Endothelial cell of umbilical vein (primary cell): ENCODE measurements at regions not wholly inside any gene's neighbourhood (a gene's known extent, or its start where the extent isn't known, plus 50 kb on each side); places are given as distances from the start of the nearest gene placed in this dataset.

Experiments used
- BruUV-seq: library from RNA; stranded (reverse); fragments of 400-500 nt; replicated peaks from 2 replicates; lab custom pipeline; 2021; lab: Mats Ljungman, UMichigan
- CTCF ChIA-PET: fragments of 300-600, 350-600 bp; sonication (Branson Sonifier 250); formaldehyde crosslinking; loops from one replicate; lab custom pipeline; 2021; ENCODE audit warnings: antibody characterized with exemption, inconsistent platforms; lab: Charles Lee
- POLR2A ChIA-PET: fragments of 300-600, 350-600 bp; sonication (Branson Sonifier 250); formaldehyde crosslinking; loops from one replicate; lab custom pipeline; 2021; ENCODE audit warnings: antibody characterized with exemption, inconsistent platforms; lab: Charles Lee
- DNase-seq: peaks from one replicate; pipeline ENCODE4 v3.0.0-alpha.2; 2011; ENCODE audit warnings: low read depth, low spot score
- FAIRE-seq: peaks from 2 replicates; lab custom pipeline; 2011; peaks lifted over from hg19 to GRCh38; lab: Jason Lieb, UNC
- H2AFZ ChIP-seq: 2 replicates; pipeline ENCODE4 v1.6.0; 2012; ENCODE audit warnings: low read depth, low read length, control low read depth, inconsistent platforms
- H3K27ac ChIP-seq: 2 replicates; pipeline ENCODE4 v1.5.1; 2011; ENCODE audit warnings: low read depth, mild to moderate bottlenecking, control low read depth, low read length, moderate library complexity; ENCODE audit not compliant: insufficient read depth
- H3K27me3 ChIP-seq, 2 experiments: 2 replicates each; pipeline versions ENCODE4 v1.6.0 to v1.6.1; 2011; ENCODE audit warnings: low read length in 2 of 2, mixed read lengths in 1 of 2; ENCODE audit not compliant: control insufficient read depth in 2 of 2, insufficient read depth in 2 of 2
- H3K36me3 ChIP-seq, 2 experiments: 2 replicates in 1 of 2; 3 replicates in 1 of 2; pipeline ENCODE4 v1.5.1; 2011; ENCODE audit warnings: low read length in 2 of 2, mild to moderate bottlenecking in 1 of 2, moderate library complexity in 1 of 2; ENCODE audit not compliant: control insufficient read depth in 2 of 2, insufficient read depth in 2 of 2; ENCODE audit errors: extremely low read depth in 1 of 2
- H3K4me1 ChIP-seq: 3 replicates; pipeline ENCODE4 v1.5.1; 2011; ENCODE audit warnings: mild to moderate bottlenecking, low read length; ENCODE audit not compliant: control insufficient read depth, insufficient read depth; ENCODE audit errors: extremely low read depth
- H3K4me2 ChIP-seq: 2 replicates; pipeline ENCODE4 v1.6.1; 2011; ENCODE audit warnings: low read length, control low read depth, mixed read lengths; ENCODE audit not compliant: insufficient read depth
- H3K4me3 ChIP-seq, 3 experiments: fragments of 200-600 bp in 1 of 3; sonication (generic), shearing (Covaris generic) in 1 of 3; replicated peaks in 1 of 3; 2 replicates each; pipeline ENCODE4 v1.5.1; 2011 to 2016; ENCODE audit warnings: control low read depth in 3 of 3, low read length in 3 of 3, mild to moderate bottlenecking in 2 of 3, inconsistent platforms in 1 of 3, low read depth in 1 of 3, moderate library complexity in 1 of 3; ENCODE audit not compliant: insufficient read depth in 1 of 3
- H3K79me2 ChIP-seq: 2 replicates; pipeline ENCODE4 v1.6.0; 2012; ENCODE audit warnings: low read length, inconsistent platforms; ENCODE audit not compliant: control insufficient read depth, insufficient read depth
- H3K9ac ChIP-seq: replicated peaks from 2 replicates; pipeline ENCODE3; 2011; ENCODE audit warnings: low read length, control low read depth; ENCODE audit not compliant: insufficient read depth; ENCODE audit errors: extremely low read depth
- H3K9me1 ChIP-seq: replicated peaks from 3 replicates; pipeline ENCODE4 v1.6.0; 2011; ENCODE audit warnings: mild to moderate bottlenecking, low read length; ENCODE audit not compliant: control insufficient read depth, insufficient read depth; ENCODE audit errors: extremely low read depth
- H3K9me3 ChIP-seq: replicated peaks from 2 replicates; pipeline ENCODE4 v1.5.1; 2012; ENCODE audit warnings: low read length, inconsistent platforms; ENCODE audit not compliant: control insufficient read depth, insufficient read depth
- H4K20me1 ChIP-seq: replicated peaks from 2 replicates; pipeline ENCODE3; 2011; ENCODE audit warnings: mild to moderate bottlenecking, low read length; ENCODE audit not compliant: control insufficient read depth, insufficient read depth; ENCODE audit errors: extremely low read depth
- CTCF ChIP-seq, 2 donors: IDR thresholded peaks; 1 replicate in 1 of 2; 2 replicates in 1 of 2; pipeline ENCODE4 v1.5.1; 2011; ENCODE audit warnings: low read length in 2 of 2, mild to moderate bottlenecking in 2 of 2, moderate library complexity in 2 of 2, control low read depth in 1 of 2, inconsistent platforms in 1 of 2, low read depth in 1 of 2; ENCODE audit not compliant: insufficient read depth in 1 of 2; ENCODE audit errors: extremely low read depth in 1 of 2
- EZH2 ChIP-seq: IDR thresholded peaks from 2 replicates; pipeline ENCODE4 v1.6.1; 2012; ENCODE audit warnings: borderline replicate concordance, low read depth, mild to moderate bottlenecking, moderate library complexity, low read length, inconsistent platforms; ENCODE audit not compliant: severe bottlenecking
- FOS ChIP-seq: IDR thresholded peaks from 2 replicates; pipeline ENCODE4 v1.6.1; 2011; ENCODE audit warnings: mild to moderate bottlenecking, low read length, moderate library complexity, borderline replicate concordance; ENCODE audit not compliant: insufficient read depth
- GATA2 ChIP-seq: IDR thresholded peaks from 2 replicates; pipeline ENCODE4 v1.7.0; 2011; ENCODE audit warnings: low read depth, mild to moderate bottlenecking, moderate library complexity, mixed read lengths, low read length; ENCODE audit not compliant: insufficient read length, insufficient read depth
- JUN ChIP-seq: IDR thresholded peaks from 2 replicates; pipeline ENCODE4 v1.6.1; 2011; ENCODE audit warnings: borderline replicate concordance, low read depth; ENCODE audit not compliant: insufficient read length, insufficient read depth
- MAX ChIP-seq: IDR thresholded peaks from 2 replicates; pipeline ENCODE4 v1.6.1; 2011; ENCODE audit not compliant: insufficient read depth, insufficient read length
- MYC ChIP-seq: IDR thresholded peaks from one replicate; pipeline ENCODE4 v1.6.1; 2011; ENCODE audit warnings: mild to moderate bottlenecking, low read depth, low read length
- POLR2A ChIP-seq: IDR thresholded peaks from 2 replicates; pipeline ENCODE4 v1.6.1; 2012; ENCODE audit warnings: low read depth, mild to moderate bottlenecking, control low read depth, low read length
- POLR2AphosphoS5 ChIP-seq: IDR thresholded peaks from 2 replicates; pipeline ENCODE4 v1.6.1; 2012; ENCODE audit warnings: low read depth, mild to moderate bottlenecking, control low read depth, low read length, moderate library complexity; ENCODE audit not compliant: insufficient read depth
- dilution Hi-C: fragments of 300-500 bp; cut with MboI; formaldehyde crosslinking; loops from one replicate; pipeline ENCODE4 v1.15.0; 2019; ENCODE audit warnings: low sequenced_read_pairs; ENCODE audit not compliant: extremely low pct_ligation_motif_present
- intact Hi-C: fragments of 100-400 bp; cut with micrococcal nuclease; formaldehyde crosslinking; loops from one replicate; pipeline ENCODE4 v1.10.0; 2022

- TF ChIP-seq MAX (no peak), GATA2 (no peak), FOS (no peak), POLR2AphosphoS5 (no peak), CTCF (IDR thresholded peaks at IDR 0.05; ENCODE audit: extremely low read depth in 1 of 2, insufficient read depth in 1 of 2, low read depth in 1 of 2, low read length in 2 of 2) (no peak), EZH2 (no peak), MYC (no peak), POLR2A (no peak), JUN (no peak)
- no peaks in the 10 kb centered on the region for H3K9me1 ChIP-seq
- DNase-seq (no peak), FAIRE-seq (no peak)
- CTCF ChIA-PET: no interaction called here
- no peaks in the 10 kb centered on the region for H3K4me1 ChIP-seq
- POLR2A ChIA-PET: no interaction called here
- H4K20me1 ChIP-seq: no peaks in the 10 kb centered on the region
- no peak overlapping the region for H3K4me2 ChIP-seq
- BruUV-seq: no TSS peak
- no peak overlapping the region for H3K27ac ChIP-seq
- H3K9ac ChIP-seq: no peak overlapping the region
- H3K79me2 ChIP-seq: no peaks in the 10 kb centered on the region
- no peaks in the 10 kb centered on the region for H3K9me3 ChIP-seq
- H3K27me3 ChIP-seq: no peaks in the 10 kb centered on the region
- no peak overlapping the region for H2AFZ ChIP-seq
- dilution Hi-C loops: no loop called here
- H3K36me3 ChIP-seq: no peaks in the 10 kb centered on the region
- intact Hi-C loops: no loop called here
- H3K4me3 ChIP-seq: no peak overlapping the region
Observed at GRCh38 chr13:50435011-50435410, 408.5 kb downstream of the DLEU7 start.
